D721Med (cell line): ENCODE measurements at regions not wholly inside any gene's neighbourhood (a gene's known extent, or its start where the extent isn't known, plus 50 kb on each side); places are given as distances from the start of the nearest gene placed in this dataset.

ENCODE experiments used
- DNase-seq: peaks from one replicate; pipeline ENCODE4 v3.0.0; 2011; ENCODE audit warnings: low spot score; ENCODE audit not compliant: insufficient read length
- FAIRE-seq: peaks from 2 replicates; lab custom pipeline; 2011; peaks lifted over from hg19 to GRCh38; lab: Jason Lieb, UNC
- CTCF ChIP-seq: IDR thresholded peaks from 2 replicates; pipeline ENCODE4 v1.5.1; 2012; ENCODE audit warnings: mild to moderate bottlenecking, control low read depth; ENCODE audit not compliant: insufficient read depth; ENCODE audit errors: missing control alignments

GRCh38 chr17:5902181-5903140, 167.7 kb upstream of the WSCD1 start:
- TF ChIP-seq CTCF: no peak
- no peak for FAIRE-seq
- no peak for DNase-seq

- no peak for TF ChIP-seq CTCF
- no peak for DNase-seq
- no peak for FAIRE-seq
These were observed 158.3 kb upstream of the WSCD1 start for GRCh38 chr17:5911919-5912318.

GRCh38 chr17:5913032-5913531, 157.1 kb upstream of the WSCD1 start:
- TF ChIP-seq CTCF: no peak
- DNase-seq (no peak), FAIRE-seq (no peak)

- TF ChIP-seq CTCF: no peak
- FAIRE-seq: no peak
- DNase-seq: no peak
These were observed 156.5 kb upstream of the WSCD1 start for GRCh38 chr17:5913641-5914040.

GRCh38 chr17:5915337-5915736, 154.8 kb upstream of the WSCD1 start:
- no peak for TF ChIP-seq CTCF
- FAIRE-seq (no peak), DNase-seq (no peak)

- TF ChIP-seq CTCF: no peak
- DNase-seq (no peak), FAIRE-seq (no peak)
These were observed 151.1 kb upstream of the WSCD1 start for GRCh38 chr17:5919089-5919488.

- DNase-seq (no peak), FAIRE-seq (no peak)
These were observed 148.5 kb upstream of the WSCD1 start for GRCh38 chr17:5921512-5922282.

More at GRCh38 chr17:5921512-5922282, 148.5 kb upstream of the WSCD1 start:
- TF ChIP-seq CTCF: no peak
